Glutamatergic neuron (in vitro differentiated cells): ENCODE measurements at regions not wholly inside any gene's neighbourhood (a gene's known extent, or its start where the extent isn't known, plus 50 kb on each side); places are given as distances from the start of the nearest gene placed in this dataset.

Experiments used
- DNase-seq: peaks from one replicate; pipeline ENCODE4 v3.0.0; 2022
- H3K27ac Mint-ChIP-seq: one replicate; pipeline ENCODE4 v1.8.0; 2020; ENCODE audit warnings: mild to moderate bottlenecking, mixed read lengths, inconsistent platforms; ENCODE audit not compliant: unreplicated experiment
- H3K27me3 Mint-ChIP-seq: one replicate; pipeline ENCODE4 v1.8.0; 2020; ENCODE audit warnings: mild to moderate bottlenecking, moderate library complexity, mixed read lengths, inconsistent platforms; ENCODE audit not compliant: unreplicated experiment
- H3K36me3 Mint-ChIP-seq: one replicate; pipeline ENCODE4 v1.8.0; 2020; ENCODE audit warnings: mild to moderate bottlenecking, mixed read lengths, inconsistent platforms; ENCODE audit not compliant: unreplicated experiment
- H3K4me1 Mint-ChIP-seq: one replicate; pipeline ENCODE4 v1.8.0; 2020; ENCODE audit warnings: mild to moderate bottlenecking, low read depth, mixed read lengths, inconsistent platforms; ENCODE audit not compliant: unreplicated experiment
- H3K4me3 Mint-ChIP-seq: one replicate; pipeline ENCODE4 v1.8.0; 2020; ENCODE audit warnings: mild to moderate bottlenecking, mixed read lengths, inconsistent platforms; ENCODE audit not compliant: unreplicated experiment
- H3K9me3 Mint-ChIP-seq: one replicate; pipeline ENCODE4 v1.8.0; 2020; ENCODE audit warnings: mild to moderate bottlenecking, moderate library complexity, mixed read lengths, inconsistent platforms; ENCODE audit not compliant: unreplicated experiment
- TF ChIP-seq, protein P1 (sequence below): fragments of 200-600 bp; sonication (generic); IDR thresholded peaks from one replicate; pipeline ENCODE4 v1.5.0; 2021; ENCODE audit not compliant: partially characterized antibody, unreplicated experiment

DNA sequence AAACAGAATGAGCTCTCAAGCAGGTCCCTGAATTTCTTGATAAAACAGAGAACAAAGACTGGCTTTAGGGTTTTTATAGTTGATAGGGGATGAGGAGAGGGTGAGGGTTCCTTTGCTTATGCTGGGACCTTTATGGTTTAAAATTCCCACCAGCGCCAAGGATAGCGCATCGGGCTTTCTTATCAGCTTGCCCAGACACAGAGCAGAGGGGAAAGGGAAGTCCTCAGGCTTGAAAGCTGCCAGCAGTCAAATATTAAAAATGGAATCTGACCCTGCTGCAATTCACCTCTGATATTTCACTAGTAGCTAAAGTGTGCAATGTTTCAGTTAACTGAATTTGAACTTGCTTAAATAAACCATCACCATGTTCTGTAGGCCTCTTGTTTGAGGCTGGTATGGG lies 55.0 kb upstream of the EPHA3 start:
- TF ChIP-seq, protein P1, sequence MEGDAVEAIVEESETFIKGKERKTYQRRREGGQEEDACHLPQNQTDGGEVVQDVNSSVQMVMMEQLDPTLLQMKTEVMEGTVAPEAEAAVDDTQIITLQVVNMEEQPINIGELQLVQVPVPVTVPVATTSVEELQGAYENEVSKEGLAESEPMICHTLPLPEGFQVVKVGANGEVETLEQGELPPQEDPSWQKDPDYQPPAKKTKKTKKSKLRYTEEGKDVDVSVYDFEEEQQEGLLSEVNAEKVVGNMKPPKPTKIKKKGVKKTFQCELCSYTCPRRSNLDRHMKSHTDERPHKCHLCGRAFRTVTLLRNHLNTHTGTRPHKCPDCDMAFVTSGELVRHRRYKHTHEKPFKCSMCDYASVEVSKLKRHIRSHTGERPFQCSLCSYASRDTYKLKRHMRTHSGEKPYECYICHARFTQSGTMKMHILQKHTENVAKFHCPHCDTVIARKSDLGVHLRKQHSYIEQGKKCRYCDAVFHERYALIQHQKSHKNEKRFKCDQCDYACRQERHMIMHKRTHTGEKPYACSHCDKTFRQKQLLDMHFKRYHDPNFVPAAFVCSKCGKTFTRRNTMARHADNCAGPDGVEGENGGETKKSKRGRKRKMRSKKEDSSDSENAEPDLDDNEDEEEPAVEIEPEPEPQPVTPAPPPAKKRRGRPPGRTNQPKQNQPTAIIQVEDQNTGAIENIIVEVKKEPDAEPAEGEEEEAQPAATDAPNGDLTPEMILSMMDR = no peak
- Mint-ChIP-seq H3K4me3 (no peak overlapping the region), H3K27ac (no peak overlapping the region), H3K36me3 (no peaks in the 10 kb centered on the region), H3K9me3 (peaks cover 1% of the 10 kb centered on the region), H3K4me1 (peaks cover 5% of the 10 kb centered on the region), H3K27me3 (no peaks in the 10 kb centered on the region)
- DNase-seq = no peak

DNA sequence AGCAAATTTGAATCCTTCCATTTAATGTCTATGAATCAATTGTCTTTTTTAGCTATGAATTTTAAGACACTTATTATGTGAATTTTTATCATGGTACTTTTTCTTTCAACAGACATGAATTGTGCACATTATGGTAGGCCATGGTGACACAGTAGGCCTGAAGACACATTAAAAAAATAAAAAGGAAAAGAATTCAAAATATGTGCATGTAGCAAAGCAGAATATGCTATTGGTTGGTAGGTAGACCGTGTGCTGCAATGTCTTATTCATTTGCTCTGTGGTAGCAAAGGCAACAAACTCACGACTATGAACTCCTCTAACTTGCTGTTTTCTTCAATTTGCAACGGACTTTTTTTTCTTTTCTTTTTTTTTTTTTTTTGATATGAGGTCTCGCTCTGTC lies 50.0 kb upstream of the EPHA3 start:
- H3K27me3 Mint-ChIP-seq = no peaks in the 10 kb centered on the region
- no peaks in the 10 kb centered on the region for H3K36me3 Mint-ChIP-seq
- no peak overlapping the region for H3K27ac Mint-ChIP-seq
- H3K4me3 Mint-ChIP-seq = no peak overlapping the region
- TF ChIP-seq, protein P1 = no peak
- no peak for DNase-seq
- peaks cover 4% of the 10 kb centered on the region for H3K9me3 Mint-ChIP-seq
- H3K4me1 Mint-ChIP-seq = peaks cover 5% of the 10 kb centered on the region
